HG02798 (cell line): ENCODE measurements at regions not wholly inside any gene's neighbourhood (a gene's known extent, or its start where the extent isn't known, plus 50 kb on each side); places are given as distances from the start of the nearest gene placed in this dataset.

ENCODE experiments used
- ATAC-seq: cut with Tn5 transposase; IDR thresholded peaks from one replicate; pipeline ENCODE4 v1.9.1; 2021; ENCODE audit warnings: mild to moderate bottlenecking; ENCODE audit not compliant: unreplicated experiment, poor library complexity

- no peak for ATAC-seq
Observed at GRCh38 chr6:91310178-91310577, 723.3 kb upstream of the MAP3K7 start.

- ATAC-seq: no peak
Observed at GRCh38 chr6:91305755-91306154, 718.9 kb upstream of the MAP3K7 start.

GRCh38 chr6:91304521-91304920 is 717.6 kb upstream of the MAP3K7 start:
- no peak for ATAC-seq

- ATAC-seq: no peak
Observed at GRCh38 chr6:91303326-91303725, 716.5 kb upstream of the MAP3K7 start.

GRCh38 chr6:91299544-91300491 is 712.9 kb upstream of the MAP3K7 start:
- no peak for ATAC-seq

- no peak for ATAC-seq
Observed at GRCh38 chr6:91298543-91299145, 711.8 kb upstream of the MAP3K7 start.

- no peak for ATAC-seq
Observed at GRCh38 chr6:91293395-91293794, 706.5 kb upstream of the MAP3K7 start.

- no peak for ATAC-seq
Observed at GRCh38 chr6:91291071-91291470, 704.2 kb upstream of the MAP3K7 start.

- no peak for ATAC-seq
Observed at GRCh38 chr6:91288741-91289140, 701.9 kb upstream of the MAP3K7 start.

GRCh38 chr6:91281901-91282300 is 695.0 kb upstream of the MAP3K7 start:
- ATAC-seq: no peak

GRCh38 chr6:91280494-91280830 is 693.6 kb upstream of the MAP3K7 start:
- no peak for ATAC-seq

- no peak for ATAC-seq
Observed at GRCh38 chr6:91279740-91280493, 693.0 kb upstream of the MAP3K7 start.

GRCh38 chr6:91278416-91278815 is 691.5 kb upstream of the MAP3K7 start:
- no peak for ATAC-seq

GRCh38 chr6:91276315-91276714 is 689.4 kb upstream of the MAP3K7 start:
- ATAC-seq: peak; percentile 58

GRCh38 chr6:91273729-91274128 is 686.9 kb upstream of the MAP3K7 start:
- ATAC-seq: no peak

GRCh38 chr6:91271807-91272206 is 684.9 kb upstream of the MAP3K7 start:
- no peak for ATAC-seq

GRCh38 chr6:91268941-91269340 is 682.1 kb upstream of the MAP3K7 start:
- no peak for ATAC-seq

- no peak for ATAC-seq
Observed at GRCh38 chr6:91267246-91267645, 680.4 kb upstream of the MAP3K7 start.

GRCh38 chr6:91266156-91266555 is 679.3 kb upstream of the MAP3K7 start:
- ATAC-seq: no peak

GRCh38 chr6:91243436-91243835 is 656.6 kb upstream of the MAP3K7 start:
- ATAC-seq: no peak

GRCh38 chr6:91242614-91242949 is 655.7 kb upstream of the MAP3K7 start:
- no peak for ATAC-seq
